ENCODE measurements at regions not wholly inside any gene's neighbourhood (a gene's known extent, or its start where the extent isn't known, plus 50 kb on each side); places are given as distances from the start of the nearest gene placed in this dataset.

- TF ChIP-seq CTCF (conservative IDR thresholded peaks at IDR 0.05; ENCODE audit: low read length) (no peak), EZH2phosphoT487 (IDR thresholded peaks at IDR 0.05; ENCODE audit: borderline replicate concordance, low read depth, low read length) (no peak)
Measured at GRCh38 chr3:124640635-124641306, 89.5 kb upstream of the UMPS start.

Measured in OCI-LY7 (cell line).